ENCODE measurements at regions not wholly inside any gene's neighbourhood (a gene's known extent, or its start where the extent isn't known, plus 50 kb on each side); places are given as distances from the start of the nearest gene placed in this dataset.

DNA sequence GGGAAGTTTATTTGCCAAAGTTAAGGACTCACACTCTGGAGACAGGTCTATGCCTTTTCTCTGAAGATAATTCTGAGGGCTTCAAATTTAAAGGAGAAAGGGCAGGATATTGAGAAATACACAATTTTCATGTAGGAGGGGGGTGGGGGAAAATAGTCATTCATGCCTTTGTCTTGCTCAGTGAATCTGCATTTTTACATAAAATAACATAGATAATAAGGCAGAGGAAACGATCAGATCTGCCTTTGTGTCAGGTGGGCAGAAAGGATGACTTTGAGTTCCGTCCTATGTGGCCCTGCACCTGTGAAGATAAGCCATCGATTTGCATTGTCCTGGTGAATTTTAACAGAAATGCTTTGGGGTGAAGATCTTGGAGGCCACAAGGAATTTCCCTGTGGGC is 76.8 kb downstream of the SC5D start:
- Mint-ChIP-seq H3K4me3 (no peak overlapping the region), H3K4me1 (peaks cover 60% of the 10 kb centered on the region), H3K9me3 (ENCODE audit: insufficient read depth) (no peaks in the 10 kb centered on the region), H3K27me3 (peaks cover 4% of the 10 kb centered on the region), H3K27ac (peak overlapping the region; percentile 44)
- no peak overlapping the region for H2AFZ ChIP-seq (ENCODE audit: insufficient read depth, low read depth, low read length, poor library complexity, severe bottlenecking)
- H3K27me3 ChIP-seq (replicated peaks in 1 of 4; ENCODE audit: control extremely low read depth in 1 of 4, control insufficient read depth in 3 of 4, insufficient read depth in 4 of 4, low read length in 3 of 4): no peaks in the 10 kb centered on the region
- no peaks in the 10 kb centered on the region for H4K20me1 ChIP-seq (ENCODE audit: control insufficient read depth, insufficient read depth, low read length, poor library complexity, severe bottlenecking)
- peaks cover 36 to 39% of the 10 kb centered on the region in 2 donors for H3K4me1 ChIP-seq (ENCODE audit: control insufficient read depth in 2 of 2, insufficient read depth in 2 of 2, low read length in 2 of 2)
- DNase-seq (no peak), ATAC-seq (ENCODE audit: low read depth) (no peak)
- intact Hi-C loops (cut with micrococcal nuclease): no loop called here
- CTCF ChIA-PET: interaction anchor here (1.1 to 2.8 kb wide), 3 partner anchors 10 to 82 kb away, joined by 4 to 18 read pairs (median 7); partner anchors contain the start of genes SORL1 and SORL1-AS1
- POLR2A ChIA-PET: no interaction called here
- H3K9me3 ChIP-seq (ENCODE audit: control extremely low read depth in 1 of 3, control insufficient read depth in 2 of 3, insufficient read depth in 1 of 3, low read length in 2 of 3): no peaks in the 10 kb centered on the region
- no peak overlapping the region for H3K9ac ChIP-seq (ENCODE audit: low read length)
- H3K79me2 ChIP-seq (ENCODE audit: control insufficient read depth, insufficient read depth, low read length): no peaks in the 10 kb centered on the region
- H3K36me3 ChIP-seq (replicated peaks in 1 of 2; ENCODE audit: control extremely low read depth in 1 of 2, control insufficient read depth in 1 of 2, extremely low read depth in 1 of 2, insufficient read depth in 2 of 2, low read length in 1 of 2): no peaks in the 10 kb centered on the region
- H3K4me2 ChIP-seq (replicated peaks; ENCODE audit: low read depth, low read length, poor library complexity, severe bottlenecking): no peak overlapping the region
- H3K4me3 ChIP-seq (ENCODE audit: control extremely low read depth in 1 of 5, extremely low read depth in 1 of 5, insufficient read depth in 1 of 5, low read depth in 2 of 5, low read length in 4 of 5): no peak overlapping the region
- WGBS (ENCODE audit: insufficient coverage): 74% methylated on average over 2 of the region's 3 CpGs
- TF ChIP-seq EZH2 (IDR thresholded peaks at IDR 0.05; ENCODE audit: borderline replicate concordance, insufficient read depth, low read depth, low read length, poor library complexity, severe bottlenecking): no peak
- TF ChIP-seq, protein P1, sequence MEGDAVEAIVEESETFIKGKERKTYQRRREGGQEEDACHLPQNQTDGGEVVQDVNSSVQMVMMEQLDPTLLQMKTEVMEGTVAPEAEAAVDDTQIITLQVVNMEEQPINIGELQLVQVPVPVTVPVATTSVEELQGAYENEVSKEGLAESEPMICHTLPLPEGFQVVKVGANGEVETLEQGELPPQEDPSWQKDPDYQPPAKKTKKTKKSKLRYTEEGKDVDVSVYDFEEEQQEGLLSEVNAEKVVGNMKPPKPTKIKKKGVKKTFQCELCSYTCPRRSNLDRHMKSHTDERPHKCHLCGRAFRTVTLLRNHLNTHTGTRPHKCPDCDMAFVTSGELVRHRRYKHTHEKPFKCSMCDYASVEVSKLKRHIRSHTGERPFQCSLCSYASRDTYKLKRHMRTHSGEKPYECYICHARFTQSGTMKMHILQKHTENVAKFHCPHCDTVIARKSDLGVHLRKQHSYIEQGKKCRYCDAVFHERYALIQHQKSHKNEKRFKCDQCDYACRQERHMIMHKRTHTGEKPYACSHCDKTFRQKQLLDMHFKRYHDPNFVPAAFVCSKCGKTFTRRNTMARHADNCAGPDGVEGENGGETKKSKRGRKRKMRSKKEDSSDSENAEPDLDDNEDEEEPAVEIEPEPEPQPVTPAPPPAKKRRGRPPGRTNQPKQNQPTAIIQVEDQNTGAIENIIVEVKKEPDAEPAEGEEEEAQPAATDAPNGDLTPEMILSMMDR (IDR thresholded peaks at IDR 0.05): no peak
- H3K27ac ChIP-seq (ENCODE audit: low read length in 2 of 2): no peak overlapping the region

DNA sequence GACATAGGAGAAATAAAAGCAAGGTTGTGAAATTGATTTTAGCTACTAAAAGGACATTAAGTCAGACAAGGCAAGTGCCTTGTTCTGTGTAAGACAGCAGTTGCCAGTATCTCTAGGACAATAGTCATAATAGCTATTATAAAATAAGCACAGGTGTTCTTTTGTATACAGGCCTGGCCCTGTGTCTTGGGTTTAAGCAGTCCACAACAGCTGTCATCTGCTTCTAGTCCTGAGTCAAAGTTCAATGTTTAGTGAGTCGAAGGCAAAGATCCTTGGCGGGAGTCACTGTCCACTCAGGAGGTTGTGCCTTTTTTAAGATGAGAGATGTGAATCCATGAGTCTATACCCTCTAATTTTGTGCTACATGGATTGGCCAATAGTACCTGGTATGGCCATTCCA is 79.5 kb downstream of the SC5D start:
- ChIA-PET POLR2A (no interaction called here), CTCF (interaction anchor here (1.4 kb wide), 1 partner anchor 13 kb away, joined by 4 read pairs; no protein-coding TSS in a partner anchor)
- Mint-ChIP-seq H3K27me3 (no peaks in the 10 kb centered on the region), H3K4me1 (peaks cover 54% of the 10 kb centered on the region), H3K27ac (no peak overlapping the region), H3K9me3 (ENCODE audit: insufficient read depth) (no peaks in the 10 kb centered on the region), H3K4me3 (no peak overlapping the region)
- Histone ChIP-seq H3K4me3 (ENCODE audit: control extremely low read depth in 1 of 5, extremely low read depth in 1 of 5, insufficient read depth in 1 of 5, low read depth in 2 of 5, low read length in 4 of 5) (no peak overlapping the region), H4K20me1 (ENCODE audit: control insufficient read depth, insufficient read depth, low read length, poor library complexity, severe bottlenecking) (no peaks in the 10 kb centered on the region), H3K27me3 (replicated peaks in 1 of 4; ENCODE audit: control extremely low read depth in 1 of 4, control insufficient read depth in 3 of 4, insufficient read depth in 4 of 4, low read length in 3 of 4) (no peaks in the 10 kb centered on the region), H3K36me3 (replicated peaks in 1 of 2; ENCODE audit: control extremely low read depth in 1 of 2, control insufficient read depth in 1 of 2, extremely low read depth in 1 of 2, insufficient read depth in 2 of 2, low read length in 1 of 2) (no peaks in the 10 kb centered on the region), H3K9ac (ENCODE audit: low read length) (no peak overlapping the region), H2AFZ (ENCODE audit: insufficient read depth, low read depth, low read length, poor library complexity, severe bottlenecking) (no peak overlapping the region), H3K79me2 (ENCODE audit: control insufficient read depth, insufficient read depth, low read length) (no peaks in the 10 kb centered on the region), H3K4me1 (ENCODE audit: control insufficient read depth in 2 of 2, insufficient read depth in 2 of 2, low read length in 2 of 2) (peaks cover 32 to 35% of the 10 kb centered on the region in 2 donors), H3K4me2 (replicated peaks; ENCODE audit: low read depth, low read length, poor library complexity, severe bottlenecking) (no peak overlapping the region), H3K9me3 (ENCODE audit: control extremely low read depth in 1 of 3, control insufficient read depth in 2 of 3, insufficient read depth in 1 of 3, low read length in 2 of 3) (no peaks in the 10 kb centered on the region), H3K27ac (ENCODE audit: low read length in 2 of 2) (no peak overlapping the region)
- intact Hi-C loops (cut with micrococcal nuclease): loop anchor here (5.0 kb wide), 1 partner anchor 35 kb away; no protein-coding TSS in a partner anchor
- TF ChIP-seq, protein P1 (IDR thresholded peaks at IDR 0.05): no peak
- no peak for TF ChIP-seq EZH2 (IDR thresholded peaks at IDR 0.05; ENCODE audit: borderline replicate concordance, insufficient read depth, low read depth, low read length, poor library complexity, severe bottlenecking)
- DNase-seq: no peak
- WGBS (ENCODE audit: insufficient coverage): 83% methylated on average over 2 of the region's 2 CpGs
- no peak for ATAC-seq (ENCODE audit: low read depth)
